HG02870 (cell line): ENCODE measurements at regions not wholly inside any gene's neighbourhood (a gene's known extent, or its start where the extent isn't known, plus 50 kb on each side); places are given as distances from the start of the nearest gene placed in this dataset.

Source experiments
- ATAC-seq: cut with Tn5 transposase; IDR thresholded peaks from one replicate; pipeline ENCODE4 v1.9.1; 2021; ENCODE audit warnings: mild to moderate bottlenecking, moderate library complexity; ENCODE audit not compliant: unreplicated experiment

- no peak for ATAC-seq
Observed at GRCh38 chr6:22079783-22080182, 217.1 kb downstream of the PRL start.

- peak; percentile 94 for ATAC-seq
Observed at GRCh38 chr6:22081709-22082108, 215.1 kb downstream of the PRL start.

DNA sequence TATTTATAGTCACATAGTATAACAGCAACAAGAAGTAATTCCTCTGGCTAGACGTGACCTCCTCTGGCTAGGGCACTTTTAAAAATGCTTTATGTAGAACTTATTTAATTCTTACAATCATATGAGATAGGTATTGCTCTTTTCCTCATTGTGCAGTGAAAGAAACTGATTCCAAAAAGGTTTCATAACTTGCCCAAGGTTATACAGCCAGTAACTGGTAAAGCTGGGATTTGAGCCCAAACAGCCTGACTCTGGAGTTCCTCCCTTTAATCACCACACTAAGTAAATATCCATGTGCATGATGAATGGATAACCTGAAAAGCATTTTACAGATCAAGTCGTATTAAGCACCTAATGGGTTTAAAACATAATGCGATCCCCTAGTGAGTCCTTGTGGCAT is 214.6 kb downstream of the PRL start:
- no peak for ATAC-seq

GRCh38 chr6:22083119-22083518 is 213.7 kb downstream of the PRL start:
- ATAC-seq, result no peak

GRCh38 chr6:22087960-22088706 is 208.7 kb downstream of the PRL start:
- ATAC-seq, result no peak

DNA sequence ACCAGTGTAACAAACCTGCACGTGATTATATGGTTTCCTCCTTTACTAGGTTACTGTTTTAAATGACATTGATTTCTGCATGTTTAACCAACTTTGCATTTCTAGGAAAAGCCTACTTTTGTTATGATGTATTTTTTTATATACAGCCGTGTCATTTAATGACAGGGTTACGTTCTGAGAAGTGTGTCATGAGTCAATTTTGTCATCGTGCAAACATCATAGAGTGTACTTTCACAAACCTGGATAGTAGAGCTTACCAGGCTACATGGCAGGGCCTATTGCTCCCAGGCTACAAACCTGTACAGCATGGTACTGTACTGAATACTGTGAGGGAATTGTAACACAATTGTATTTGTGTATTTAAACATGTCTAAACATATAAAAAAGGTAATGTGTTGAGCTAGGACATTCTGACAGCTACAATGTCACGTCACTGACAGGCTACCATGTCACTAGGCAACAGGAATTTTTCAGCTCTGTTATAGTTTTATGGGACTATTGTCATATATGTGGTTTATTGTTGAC is 205.3 kb downstream of the PRL start:
- no peak for ATAC-seq

DNA sequence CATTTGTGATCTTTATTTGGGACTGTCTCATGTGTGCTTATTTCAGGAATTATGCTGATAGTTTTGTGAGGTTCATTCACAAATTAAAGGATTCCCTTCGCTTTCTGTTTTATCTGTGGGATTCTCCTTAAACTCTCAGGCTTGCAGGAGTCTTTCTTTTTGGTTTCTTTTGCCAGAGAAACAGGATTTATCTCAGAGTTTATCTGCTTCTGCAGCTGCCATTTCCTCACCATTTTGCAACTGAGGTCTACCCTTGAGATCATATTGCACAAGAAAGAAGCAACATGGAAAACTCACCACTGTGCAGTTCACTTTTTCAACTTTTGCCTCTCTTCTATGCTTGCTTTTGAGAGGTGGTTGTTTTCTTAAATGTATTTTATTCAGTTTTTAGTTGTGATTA is 201.0 kb downstream of the PRL start:
- ATAC-seq, result no peak

DNA sequence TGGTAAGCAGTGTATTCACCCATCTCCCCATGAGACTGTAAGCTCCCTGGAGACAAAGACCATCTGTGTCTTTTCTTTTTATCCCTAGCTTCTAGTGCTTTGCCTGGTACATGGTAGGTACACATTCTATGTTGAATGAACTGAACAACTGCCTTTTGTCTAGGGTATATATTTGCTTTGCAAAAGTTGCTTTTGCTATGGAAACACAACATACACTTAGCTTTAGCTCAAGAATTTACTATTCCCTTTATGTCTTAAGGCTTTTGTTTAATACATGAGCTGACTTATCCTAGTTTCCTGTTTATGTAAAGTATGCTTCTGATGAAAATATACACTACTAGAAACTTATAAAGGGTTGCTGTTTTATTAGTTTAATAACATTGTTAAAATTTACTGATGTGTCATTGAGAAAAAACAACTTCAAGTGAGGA is 198.2 kb downstream of the PRL start:
- no peak for ATAC-seq

DNA sequence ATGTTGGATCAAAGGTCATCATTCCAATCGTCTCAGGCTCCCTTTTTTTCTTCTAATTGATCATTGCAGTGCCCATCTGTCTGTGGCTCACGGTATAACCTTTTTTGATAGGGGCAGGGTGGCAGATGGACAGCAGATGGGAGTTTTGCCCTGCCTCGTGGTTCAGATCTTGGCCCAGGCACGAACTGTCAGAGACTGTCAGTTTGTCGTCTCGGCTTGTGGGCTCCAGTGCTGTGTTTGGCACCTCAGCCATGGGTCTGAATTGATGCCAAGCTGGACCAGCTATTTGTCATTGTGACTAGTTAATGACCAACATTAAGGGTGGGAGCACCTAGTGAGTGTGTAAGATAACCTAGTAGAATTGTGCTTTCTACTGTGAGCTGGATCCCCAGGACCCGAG is 197.6 kb downstream of the PRL start:
- no peak for ATAC-seq

GRCh38 chr6:22099923-22100322 is 196.9 kb downstream of the PRL start:
- ATAC-seq, result no peak

- ATAC-seq, result no peak
Observed at GRCh38 chr6:22101163-22101562, 195.7 kb downstream of the PRL start.

GRCh38 chr6:22102671-22103070 is 194.2 kb downstream of the PRL start:
- peak; percentile 84 for ATAC-seq

GRCh38 chr6:22106451-22106850 is 190.4 kb downstream of the PRL start:
- ATAC-seq, result no peak

- no peak for ATAC-seq
Observed at GRCh38 chr6:22106961-22107360, 189.9 kb downstream of the PRL start.

DNA sequence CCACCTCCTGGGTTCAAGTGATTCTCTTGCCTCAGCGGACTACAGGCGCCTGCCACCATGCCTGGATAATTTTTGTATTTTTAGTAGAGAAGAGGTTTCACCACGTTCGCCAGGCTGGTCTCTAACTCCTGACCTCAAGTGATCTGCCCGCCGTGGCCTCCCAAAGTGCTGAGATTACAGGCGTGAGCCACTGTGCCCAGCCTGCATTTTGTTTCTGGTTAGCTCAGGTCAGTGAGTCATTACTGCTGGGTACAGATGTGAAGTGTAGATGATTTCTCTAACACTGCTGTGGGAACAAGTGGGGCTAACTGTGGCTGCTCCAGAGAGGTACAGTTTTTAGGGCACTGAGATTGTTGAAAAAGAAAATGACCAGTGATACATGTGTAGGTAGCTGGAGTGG is 188.6 kb downstream of the PRL start:
- no peak for ATAC-seq

DNA sequence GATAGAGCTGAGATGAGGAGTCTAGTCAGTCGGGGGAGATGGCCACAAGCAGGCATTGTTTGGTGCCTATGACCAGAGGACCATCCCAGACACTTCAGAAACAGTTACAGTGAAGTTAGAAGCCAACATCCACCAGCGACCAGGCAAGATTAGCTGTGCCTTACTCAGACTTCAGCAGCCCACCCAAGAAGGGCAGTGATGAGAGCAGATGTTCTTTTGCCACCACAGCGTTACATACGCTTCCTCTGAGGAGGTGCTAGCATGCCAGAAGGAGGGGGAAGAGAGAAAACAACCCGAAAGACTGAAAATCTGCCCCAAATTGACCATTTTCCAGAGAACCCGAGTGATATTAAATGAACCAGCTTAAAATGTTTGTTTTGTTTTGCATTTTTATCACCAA is 186.8 kb downstream of the PRL start:
- ATAC-seq, result no peak

GRCh38 chr6:22112461-22112860 is 184.4 kb downstream of the PRL start:
- no peak for ATAC-seq

GRCh38 chr6:22113026-22113766 is 183.6 kb downstream of the PRL start:
- no peak for ATAC-seq

DNA sequence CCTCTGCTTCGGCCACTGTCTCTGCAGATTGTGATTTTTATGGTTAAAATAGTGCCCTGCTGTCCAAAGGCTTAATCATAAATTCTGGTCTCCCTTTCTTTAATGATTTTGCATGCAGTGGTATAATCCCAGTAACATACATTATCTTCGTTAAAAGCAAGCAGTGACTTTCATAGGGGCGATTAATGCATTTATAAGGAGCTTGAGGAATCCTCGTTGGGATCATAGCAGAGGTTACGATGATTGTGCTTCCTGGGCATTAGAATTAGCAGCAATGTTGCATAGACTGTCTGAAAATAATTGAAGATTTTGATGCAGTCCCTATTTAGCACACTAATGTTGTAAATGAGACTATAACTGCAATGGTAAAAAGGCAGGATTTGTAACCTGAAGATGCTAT is 181.3 kb downstream of the PRL start:
- ATAC-seq, result no peak

GRCh38 chr6:22117631-22118030 is 179.2 kb downstream of the PRL start:
- no peak for ATAC-seq

DNA sequence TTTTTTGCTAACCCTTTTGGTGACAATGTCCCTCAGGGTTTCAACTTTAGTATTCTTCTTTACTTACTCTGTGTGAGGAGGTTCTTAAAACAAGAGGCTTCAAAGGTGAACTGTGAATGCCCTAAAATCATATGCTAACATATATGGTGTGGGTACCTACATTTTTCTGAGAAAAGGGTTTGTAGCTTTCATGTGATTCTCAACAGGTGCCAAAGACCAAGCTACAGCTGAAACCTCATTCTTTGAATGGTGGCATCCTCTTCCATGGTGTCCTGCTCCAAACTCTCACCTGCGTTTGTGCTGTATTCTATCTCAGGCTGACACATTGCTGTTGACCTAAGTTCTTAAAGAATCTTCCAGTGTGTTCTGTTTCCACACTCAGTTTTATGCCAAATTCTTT is 177.3 kb downstream of the PRL start:
- ATAC-seq, result no peak

- ATAC-seq, result no peak
Observed at GRCh38 chr6:22124756-22125155, 172.1 kb downstream of the PRL start.
